ENCODE measurements at regions not wholly inside any gene's neighbourhood (a gene's known extent, or its start where the extent isn't known, plus 50 kb on each side); places are given as distances from the start of the nearest gene placed in this dataset.

DNA sequence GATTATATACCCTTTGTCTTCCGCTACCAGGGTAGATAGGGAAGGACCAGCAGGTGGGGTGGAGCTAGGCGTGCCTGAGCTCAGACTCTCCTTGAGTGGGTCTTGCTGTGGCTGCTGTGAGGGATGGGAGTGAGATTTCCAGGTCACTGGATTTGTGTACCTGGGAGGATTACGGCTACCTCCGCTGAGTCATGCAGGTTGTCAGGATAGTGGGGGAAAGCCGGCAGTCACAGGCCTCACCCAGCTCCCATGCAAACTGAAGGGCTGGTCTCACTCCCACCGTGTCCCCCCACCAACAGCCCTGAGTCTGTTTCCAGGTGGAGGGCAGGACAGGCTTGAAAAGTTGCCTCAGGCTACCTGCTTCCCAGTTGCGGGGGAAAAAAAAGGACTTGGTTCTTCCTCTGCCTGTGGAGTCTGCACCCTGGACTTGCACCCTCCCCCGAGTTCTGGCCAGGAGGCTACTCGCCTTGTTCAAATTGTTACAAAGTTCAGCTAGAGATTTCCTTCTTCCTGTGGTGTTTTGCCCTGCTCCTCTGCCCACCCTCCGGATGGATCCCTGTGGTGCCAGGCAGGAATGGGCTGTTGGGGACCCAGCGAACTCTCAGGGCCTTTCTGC, 268.3 kb downstream of the VAPA start:
- in situ Hi-C loops (cut with MboI; ENCODE audit: low pct_unique_long_range_greater_than_20kb, low sequenced_read_pairs), result no loop called here
- no peak for DNase-seq

DNA sequence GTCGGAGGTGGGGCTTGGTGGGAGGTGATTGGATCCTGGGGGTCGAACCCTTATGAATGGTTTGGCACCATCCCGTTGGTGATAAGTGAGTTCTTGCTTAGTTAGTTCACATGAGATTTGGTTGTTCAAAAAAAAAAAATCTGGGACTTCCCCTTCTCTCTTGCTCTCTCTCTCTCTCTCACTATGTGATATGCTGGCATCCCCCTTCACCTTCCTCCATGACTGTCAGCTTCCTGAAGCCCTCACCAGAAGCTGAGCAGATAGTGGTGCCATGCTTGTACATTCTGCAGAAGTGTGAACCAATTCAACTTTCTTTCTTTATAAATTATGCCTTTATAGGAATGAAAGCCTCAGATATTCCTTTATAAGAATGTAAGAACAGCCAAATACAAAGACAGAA, 269.7 kb upstream of the APCDD1 start:
- in situ Hi-C loops (cut with MboI; ENCODE audit: low pct_unique_long_range_greater_than_20kb, low sequenced_read_pairs), result no loop called here

DNA sequence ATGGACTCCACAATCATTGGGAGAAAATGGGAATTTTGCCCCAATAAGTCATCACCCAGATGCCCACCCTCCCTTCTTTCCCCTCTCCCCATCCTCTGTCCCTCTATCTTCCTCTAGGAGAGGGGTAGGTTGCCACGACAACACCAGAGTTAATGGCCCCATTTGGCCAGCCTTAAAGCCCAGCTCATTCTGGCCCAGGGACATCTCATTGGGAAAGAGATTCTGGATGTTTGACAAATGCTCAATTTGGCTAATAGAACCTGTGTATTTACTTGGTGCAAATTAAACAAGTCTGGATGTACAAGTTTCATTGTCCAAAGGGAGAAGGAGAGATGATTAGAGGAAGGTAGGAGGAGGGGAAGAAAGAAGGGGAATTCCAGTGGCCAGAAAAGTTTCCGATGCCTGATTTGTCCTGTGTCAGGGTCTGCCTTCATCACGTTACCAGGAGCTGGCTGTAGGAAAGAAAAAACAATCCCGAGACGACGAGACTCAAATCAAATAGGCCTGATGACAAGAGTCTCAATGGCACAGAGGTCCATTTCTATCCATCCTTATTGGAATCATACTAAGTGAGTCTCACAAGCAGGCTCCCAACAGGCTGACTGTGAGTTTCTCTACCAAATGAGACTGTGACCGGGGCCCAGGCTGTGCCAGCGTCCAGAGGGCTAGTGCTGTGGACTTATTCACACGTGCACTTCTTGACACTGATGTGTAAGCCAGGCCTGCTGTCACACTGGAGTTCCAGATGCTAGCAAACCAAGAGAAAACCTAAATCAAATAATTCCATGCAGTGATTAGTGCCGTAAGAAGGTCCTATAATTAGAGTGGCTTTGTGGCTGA, 265.2 kb upstream of the APCDD1 start:
- DNase-seq, result no peak
- in situ Hi-C loops (cut with MboI; ENCODE audit: low pct_unique_long_range_greater_than_20kb, low sequenced_read_pairs), result no loop called here

More for the DNA sequence above, 269.7 kb upstream of the APCDD1 start:
- no peak for DNase-seq

DNA sequence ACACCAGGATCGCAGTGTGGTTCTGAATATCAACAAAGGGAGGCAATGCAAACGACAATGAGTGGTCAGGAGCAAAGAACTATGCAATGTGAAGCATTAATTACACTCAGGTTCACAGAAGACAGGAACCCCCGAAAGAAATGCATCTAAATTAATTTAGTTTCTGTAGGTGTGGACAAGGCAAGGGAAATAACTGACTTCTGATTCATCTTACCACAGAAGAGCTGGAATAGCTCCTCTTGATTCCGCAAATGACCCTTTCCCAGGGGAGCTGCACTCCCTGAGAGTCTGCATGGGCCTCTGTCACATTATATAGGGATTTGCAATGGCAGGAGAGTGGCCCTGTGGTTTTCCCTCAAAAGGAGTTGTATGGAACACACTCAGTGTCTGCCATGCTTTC, 263.9 kb upstream of the APCDD1 start:
- no peak for DNase-seq
- in situ Hi-C loops (cut with MboI; ENCODE audit: low pct_unique_long_range_greater_than_20kb, low sequenced_read_pairs), result no loop called here

DNA sequence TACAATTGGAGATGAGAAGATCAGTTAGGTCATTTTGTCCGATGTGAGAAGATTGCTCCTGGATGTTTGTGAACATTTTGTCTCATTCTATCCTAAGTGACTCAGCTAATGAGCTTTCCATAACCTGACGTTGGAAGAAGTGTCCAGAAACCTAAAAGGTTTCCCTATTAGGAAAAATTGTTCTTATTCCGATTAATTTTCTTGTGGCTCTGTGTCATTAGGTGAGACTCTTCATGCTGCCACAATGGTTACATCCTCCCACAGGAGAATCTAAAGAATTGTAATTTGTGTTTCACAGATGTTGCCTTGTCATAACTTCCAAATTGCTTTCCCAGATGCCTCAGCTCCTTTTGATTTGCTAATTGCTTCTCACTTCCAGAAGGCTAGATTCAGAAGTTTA, 261.0 kb upstream of the APCDD1 start:
- no peak for DNase-seq
- in situ Hi-C loops (cut with MboI; ENCODE audit: low pct_unique_long_range_greater_than_20kb, low sequenced_read_pairs), result no loop called here

DNA sequence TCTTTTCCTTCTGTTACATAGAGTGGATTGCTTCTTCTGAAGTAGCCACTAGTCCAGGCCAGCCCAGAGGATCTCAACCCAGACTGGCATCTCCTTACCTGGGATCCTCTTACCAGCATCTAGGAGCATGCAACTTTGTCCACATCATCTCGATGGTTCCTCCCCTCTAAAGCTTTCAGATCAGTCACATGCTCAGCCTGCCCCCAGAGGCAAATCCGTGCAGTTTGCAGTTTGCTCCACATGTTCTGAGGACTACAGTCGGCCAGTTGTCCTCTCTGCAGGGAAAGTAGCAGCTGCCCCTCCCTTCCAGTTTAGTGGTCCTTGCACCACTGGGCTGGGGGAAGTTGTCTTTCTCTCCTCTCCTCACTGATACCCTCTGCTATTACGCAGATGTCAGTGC, 259.8 kb upstream of the APCDD1 start:
- in situ Hi-C loops (cut with MboI; ENCODE audit: low pct_unique_long_range_greater_than_20kb, low sequenced_read_pairs), result no loop called here
- DNase-seq, result no peak

DNA sequence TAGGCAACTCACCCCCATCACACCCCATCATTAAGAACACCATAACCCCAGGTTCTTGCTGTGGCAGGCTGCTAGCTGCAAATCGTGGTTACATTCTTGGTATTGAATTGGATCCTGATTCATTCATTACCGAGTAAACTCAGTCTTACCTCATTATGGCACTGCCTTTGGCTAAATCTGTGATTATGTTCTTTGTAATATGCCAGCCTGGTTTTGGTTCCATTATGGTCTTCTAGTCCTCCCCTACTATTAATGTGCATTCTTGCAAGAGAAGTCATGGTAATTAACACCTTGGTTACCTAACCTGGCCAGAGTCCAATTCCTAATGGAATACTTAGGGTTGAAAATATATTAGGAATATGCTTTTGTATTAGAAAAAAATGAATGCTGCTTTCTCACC, 258.9 kb upstream of the APCDD1 start:
- no peak for DNase-seq
- in situ Hi-C loops (cut with MboI; ENCODE audit: low pct_unique_long_range_greater_than_20kb, low sequenced_read_pairs), result no loop called here

DNA sequence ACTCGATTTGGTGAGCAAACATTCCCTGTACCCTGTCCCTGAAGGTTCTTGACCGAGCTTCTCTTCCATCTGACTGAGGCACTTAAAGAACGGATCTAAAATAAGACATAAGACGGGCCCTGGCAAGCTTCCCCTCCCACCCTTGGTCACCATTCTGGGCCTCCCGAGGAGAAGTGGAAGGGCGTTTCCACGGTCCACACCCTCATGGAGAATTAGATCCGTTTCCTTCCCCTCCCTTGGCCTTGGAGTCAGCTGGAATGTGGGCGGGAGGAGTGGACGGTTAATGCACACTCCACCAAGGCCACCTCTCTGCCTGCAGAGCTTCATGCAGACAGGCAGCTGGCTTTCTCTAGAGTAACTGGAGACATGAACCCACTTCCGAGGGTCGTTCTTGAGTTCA, 257.3 kb upstream of the APCDD1 start:
- DNase-seq, result no peak
- in situ Hi-C loops (cut with MboI; ENCODE audit: low pct_unique_long_range_greater_than_20kb, low sequenced_read_pairs), result no loop called here

DNA sequence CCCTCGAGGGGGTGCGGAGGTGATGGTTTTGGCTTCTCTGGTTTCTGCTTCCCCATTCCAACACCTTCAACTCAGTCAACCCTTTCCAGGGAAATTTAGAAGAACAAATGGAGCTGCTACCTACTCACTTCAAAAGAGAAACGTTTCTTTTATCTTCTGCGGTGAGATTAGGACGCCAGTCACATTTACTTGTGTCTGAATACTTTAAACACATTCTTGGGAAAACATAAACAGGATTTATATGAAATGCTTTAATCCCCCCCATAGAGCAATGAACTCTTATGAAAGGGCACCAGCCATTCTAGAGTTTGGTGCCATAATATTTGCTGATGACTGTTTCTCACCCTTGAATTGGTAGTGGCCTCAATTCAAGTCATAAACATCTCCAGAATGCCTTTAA, 253.2 kb upstream of the APCDD1 start:
- in situ Hi-C loops (cut with MboI; ENCODE audit: low pct_unique_long_range_greater_than_20kb, low sequenced_read_pairs), result no loop called here

DNA sequence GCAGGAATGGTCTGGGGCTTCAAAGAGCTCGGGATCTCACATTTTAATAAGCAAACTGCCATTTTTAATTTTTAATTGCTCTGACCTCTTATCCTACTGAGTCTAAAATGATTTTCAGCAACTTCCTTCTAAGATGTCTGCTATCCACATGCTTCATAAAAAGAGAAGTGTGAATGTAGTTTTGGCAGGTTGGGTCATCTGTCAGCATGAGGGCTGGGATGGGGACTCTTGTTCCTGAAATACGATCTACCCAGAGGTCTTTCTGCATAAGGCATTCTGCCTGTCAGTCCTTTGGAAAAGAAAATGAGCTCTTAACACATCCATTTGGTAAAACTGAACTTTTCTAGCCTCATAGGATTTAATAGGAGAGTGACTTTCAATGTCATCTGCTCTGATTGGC, 252.8 kb upstream of the APCDD1 start:
- peak; percentile 53 for DNase-seq
- in situ Hi-C loops (cut with MboI; ENCODE audit: low pct_unique_long_range_greater_than_20kb, low sequenced_read_pairs), result no loop called here

More for the DNA sequence above, 253.2 kb upstream of the APCDD1 start:
- no peak for DNase-seq

DNA sequence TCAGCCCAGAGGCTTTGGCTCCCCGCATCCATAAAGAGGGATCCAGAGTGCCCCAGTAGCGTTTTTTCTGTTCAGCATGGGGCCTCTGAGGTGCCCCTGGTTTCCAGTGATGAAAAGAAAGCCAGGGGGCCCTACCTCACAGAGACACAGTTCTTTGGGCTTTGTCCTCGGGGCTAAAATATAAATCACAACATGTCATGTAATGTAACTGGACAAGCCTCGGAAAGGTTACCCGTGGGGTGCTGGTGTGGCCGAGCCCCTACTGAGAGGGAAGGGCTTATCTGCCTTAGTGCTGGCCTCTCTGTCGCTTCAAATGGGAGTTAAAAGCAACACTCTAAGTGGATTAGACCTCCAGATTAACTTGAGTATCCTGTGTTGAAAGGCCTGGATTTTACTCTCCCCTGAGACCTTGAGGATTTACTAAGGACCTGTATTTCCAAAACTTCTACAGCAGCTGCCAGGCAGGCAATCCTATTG, 251.6 kb upstream of the APCDD1 start:
- no peak for DNase-seq
- in situ Hi-C loops (cut with MboI; ENCODE audit: low pct_unique_long_range_greater_than_20kb, low sequenced_read_pairs), result no loop called here

DNA sequence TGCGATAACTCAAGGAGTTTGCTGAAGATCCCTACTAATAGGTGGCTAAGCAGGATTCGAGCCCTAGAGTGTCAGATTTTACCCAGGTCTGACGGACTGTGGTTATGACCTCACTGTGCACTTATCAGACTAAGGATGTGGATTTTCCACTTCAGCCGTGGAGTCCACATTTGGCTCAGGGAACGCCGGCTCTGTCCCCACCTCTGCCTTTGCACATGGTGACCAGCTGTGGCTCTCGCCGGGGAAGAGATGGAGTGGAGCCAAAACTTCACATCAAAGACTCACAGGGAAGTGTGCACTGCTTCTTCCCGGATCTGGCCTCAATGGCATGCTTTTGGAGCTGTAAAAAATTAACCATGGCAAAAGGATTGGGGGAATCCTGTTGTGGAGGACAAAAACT, 249.3 kb upstream of the APCDD1 start:
- no peak for DNase-seq
- in situ Hi-C loops (cut with MboI; ENCODE audit: low pct_unique_long_range_greater_than_20kb, low sequenced_read_pairs), result no loop called here

DNA sequence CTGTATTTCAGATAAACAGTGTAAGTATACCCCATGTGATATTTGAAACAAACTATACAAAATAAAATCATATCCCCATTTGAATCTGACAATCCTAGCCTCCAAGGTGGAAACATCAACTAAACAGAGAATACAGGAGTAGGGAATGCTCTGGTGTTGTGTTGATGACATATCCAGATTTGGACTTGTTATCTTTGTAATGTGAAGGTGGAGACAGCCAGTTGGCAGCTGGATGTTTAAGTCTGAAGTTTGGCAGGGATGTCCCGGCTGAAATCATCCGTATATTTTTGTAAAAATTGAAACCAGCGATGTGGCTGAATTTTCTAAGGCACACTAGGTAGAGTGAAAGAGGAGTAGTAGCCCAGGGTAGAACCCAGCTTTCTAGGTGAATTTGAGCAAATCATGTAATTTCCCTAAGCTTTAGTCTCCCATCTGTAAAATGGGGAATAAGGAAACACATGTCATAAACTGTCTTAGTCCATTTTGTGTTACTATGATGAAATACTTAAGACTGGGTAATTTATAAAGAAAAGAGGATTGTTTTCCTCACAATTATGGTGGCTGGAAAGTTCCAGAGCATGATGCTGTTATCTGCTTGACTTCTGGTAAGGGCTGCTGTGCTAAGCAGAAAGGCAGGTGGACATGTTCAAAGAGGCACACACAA, 246.6 kb upstream of the APCDD1 start:
- in situ Hi-C loops (cut with MboI; ENCODE audit: low pct_unique_long_range_greater_than_20kb, low sequenced_read_pairs), result no loop called here
- no peak for DNase-seq

DNA sequence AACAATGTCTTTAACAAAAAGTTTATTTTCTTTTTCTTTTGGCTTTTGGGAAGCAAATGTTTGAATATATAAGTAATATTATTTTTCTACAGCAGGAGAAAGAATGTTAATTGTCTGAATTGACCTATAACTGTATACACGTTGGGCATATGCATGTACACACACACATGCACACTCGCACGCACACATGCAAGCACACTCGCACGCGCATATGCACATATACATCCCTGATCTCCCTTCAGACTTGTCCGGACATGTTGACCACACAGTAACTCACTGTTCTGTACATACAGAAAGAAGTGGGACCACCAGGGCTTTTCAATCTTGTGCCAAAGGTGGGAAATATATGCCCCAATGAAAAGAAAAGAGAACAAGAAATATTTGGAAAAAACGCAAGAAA, 245.1 kb upstream of the APCDD1 start:
- no peak for DNase-seq
- in situ Hi-C loops (cut with MboI; ENCODE audit: low pct_unique_long_range_greater_than_20kb, low sequenced_read_pairs), result no loop called here

DNA sequence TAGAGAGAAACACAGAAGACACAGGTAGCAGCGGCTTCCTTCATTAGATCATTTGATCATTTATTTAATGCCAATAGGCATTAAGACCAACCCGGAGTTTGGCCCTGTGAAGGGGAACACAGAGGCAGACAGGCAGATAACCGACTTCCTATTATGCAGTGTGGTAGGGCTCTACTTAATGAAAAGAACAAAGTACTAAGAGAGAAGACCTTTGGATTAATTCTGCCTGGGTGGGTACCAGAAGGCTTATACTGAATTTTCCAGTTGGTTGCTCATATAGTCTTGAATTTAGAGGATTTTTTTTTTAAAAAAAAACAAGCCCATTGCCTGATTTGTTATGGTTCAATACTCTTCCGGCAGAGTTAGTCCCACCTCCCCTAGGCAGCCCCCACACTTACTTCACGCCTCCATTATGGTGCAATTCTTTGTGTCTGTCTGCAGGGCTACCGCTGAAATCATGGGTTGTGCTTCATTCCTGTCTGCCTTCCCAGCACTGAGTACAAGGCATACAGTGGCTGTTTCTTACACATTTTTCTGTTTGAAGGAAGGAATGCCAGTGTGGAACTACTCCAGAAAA, 244.3 kb upstream of the APCDD1 start:
- peak; percentile 8 for DNase-seq
- in situ Hi-C loops (cut with MboI; ENCODE audit: low pct_unique_long_range_greater_than_20kb, low sequenced_read_pairs), result no loop called here

DNA sequence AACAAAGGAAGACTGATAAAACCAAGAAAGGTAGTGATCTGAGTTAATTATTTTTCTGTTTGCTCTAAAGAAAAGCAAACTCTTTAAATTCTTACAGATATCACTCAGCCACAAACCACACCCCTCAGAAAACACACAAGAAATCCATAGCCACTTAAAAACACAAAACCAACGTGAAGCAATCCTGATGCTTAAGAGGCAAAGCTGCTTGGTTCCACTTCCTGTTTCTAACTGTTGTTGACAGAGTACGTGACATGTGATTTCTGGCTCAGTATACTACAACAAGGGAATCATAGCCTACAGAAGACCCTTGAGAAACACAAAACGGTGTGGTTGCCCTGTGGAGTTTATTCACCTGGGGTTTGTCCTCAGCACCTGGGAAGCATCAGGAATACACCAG, 240.9 kb upstream of the APCDD1 start:
- DNase-seq, result peak; percentile 73

DNA sequence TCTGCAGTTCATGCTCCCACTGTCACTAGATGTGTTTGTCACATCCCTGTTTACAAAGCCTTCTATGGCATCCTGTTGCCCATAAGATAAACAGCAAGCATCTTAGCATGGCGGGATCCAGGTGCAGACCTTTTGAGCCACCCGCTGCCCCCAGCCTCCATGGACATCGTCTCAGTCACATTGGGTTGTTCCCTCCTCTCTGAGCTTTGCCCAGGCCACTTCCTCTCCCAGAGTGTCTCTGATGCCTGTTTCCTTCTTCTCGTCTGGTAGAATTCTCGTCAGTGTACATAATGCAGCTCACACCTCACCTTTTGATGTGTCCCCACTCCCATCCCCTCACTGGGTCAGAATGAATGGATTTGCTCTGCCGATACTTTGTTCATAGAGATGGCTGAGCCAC, 239.0 kb upstream of the APCDD1 start:
- no peak for DNase-seq
- in situ Hi-C loops (cut with MboI; ENCODE audit: low pct_unique_long_range_greater_than_20kb, low sequenced_read_pairs), result no loop called here

More for the DNA sequence above, 240.9 kb upstream of the APCDD1 start:
- in situ Hi-C loops (cut with MboI; ENCODE audit: low pct_unique_long_range_greater_than_20kb, low sequenced_read_pairs), result no loop called here

DNA sequence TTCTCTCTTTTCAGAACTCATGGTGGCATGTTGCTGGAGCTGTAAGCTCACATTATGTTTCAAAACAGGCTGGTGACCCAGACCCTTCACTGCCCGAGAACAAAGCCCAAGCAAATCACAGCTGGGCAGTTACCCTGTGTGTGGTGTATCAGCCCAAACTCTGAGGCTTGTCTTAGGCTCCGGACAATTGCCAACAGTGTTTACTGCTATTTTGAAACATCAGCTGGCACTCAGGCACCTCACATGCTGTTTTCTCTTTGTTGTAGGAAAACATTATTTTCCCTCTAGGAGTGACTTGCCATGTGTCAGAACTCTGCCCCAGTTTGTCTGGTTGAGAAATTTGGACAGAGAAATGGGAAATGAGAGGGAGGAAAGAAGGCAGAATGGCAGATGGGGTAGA, 237.6 kb upstream of the APCDD1 start:
- in situ Hi-C loops (cut with MboI; ENCODE audit: low pct_unique_long_range_greater_than_20kb, low sequenced_read_pairs), result no loop called here
- no peak for DNase-seq

DNA sequence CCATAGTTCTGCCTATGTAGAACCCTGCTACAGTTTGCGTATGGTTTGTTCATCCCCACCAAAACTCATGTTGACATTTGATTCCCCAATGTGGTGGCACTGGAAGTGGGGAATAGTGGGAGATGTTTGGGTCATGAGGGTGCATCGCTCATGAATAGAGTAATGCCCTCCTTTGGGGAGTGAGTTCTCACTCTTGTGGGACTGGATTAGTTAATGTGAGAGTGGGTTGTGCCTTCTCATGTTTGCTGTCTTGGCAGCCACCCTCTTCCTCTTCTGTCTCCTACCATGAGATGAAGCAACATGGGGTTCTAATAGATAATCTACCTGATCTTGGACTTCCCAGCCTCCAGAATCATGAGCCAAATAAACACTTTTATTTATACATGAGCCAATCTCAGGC, 237.2 kb upstream of the APCDD1 start:
- DNase-seq, result no peak
- in situ Hi-C loops (cut with MboI; ENCODE audit: low pct_unique_long_range_greater_than_20kb, low sequenced_read_pairs), result no loop called here

DNA sequence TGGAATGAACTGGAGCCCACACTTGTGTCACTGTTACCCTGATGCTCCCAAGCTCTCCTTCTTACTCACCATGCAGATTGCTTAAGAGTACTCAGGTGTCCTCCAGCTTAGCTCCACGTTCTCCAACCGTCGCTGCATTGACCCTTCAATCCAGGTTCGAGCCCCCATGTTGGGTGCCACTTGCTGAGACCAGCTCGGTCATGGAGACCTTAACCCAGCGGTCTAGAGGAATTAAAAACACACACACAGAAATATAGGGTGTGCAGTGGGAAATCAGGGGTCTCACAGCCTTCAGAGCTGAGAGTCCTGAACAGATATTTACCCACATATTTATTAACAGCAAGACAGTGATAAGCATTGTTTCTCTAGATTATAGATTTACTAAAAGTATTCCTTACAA, 229.1 kb upstream of the APCDD1 start:
- in situ Hi-C loops (cut with MboI; ENCODE audit: low pct_unique_long_range_greater_than_20kb, low sequenced_read_pairs), result no loop called here
- no peak for DNase-seq

Measured in KBM-7 (cell line).